K562 (cell line): ENCODE measurements at regions not wholly inside any gene's neighbourhood (a gene's known extent, or its start where the extent isn't known, plus 50 kb on each side); places are given as distances from the start of the nearest gene placed in this dataset.

Experiments used
- ATAC-seq: fragments of 200-7000 bp; cut with Tn5 transposase; 3 replicates; pipeline ENCODE4 v1.9.1; 2020; ENCODE audit warnings: moderate library complexity
- BruUV-seq: library from RNA; stranded (reverse); fragments of 400-500 nt; replicated peaks from 2 replicates; lab custom pipeline; 2021; lab: Mats Ljungman, UMichigan
- CTCF ChIA-PET: fragments of 300-600 bp; formaldehyde crosslinking; extraction: SDS; loops from one replicate; lab custom pipeline; 2021; ENCODE audit warnings: low intra/inter-chr PET ratio; lab: Yijun Ruan, JAX
- POLR2A ChIA-PET: fragments of 300-600, 350-650 bp; sonication (Branson Sonifier 250); formaldehyde crosslinking; extraction: SDS; loops from one replicate; lab custom pipeline; 2021; ENCODE audit warnings: antibody characterized with exemption, inconsistent platforms; lab: Yijun Ruan, JAX
- DNase-seq, 4 experiments: peaks; one replicate each; pipeline versions ENCODE4 v3.0.0 to v3.0.0-alpha.2; 2011 to 2018; ENCODE audit warnings: low spot score in 3 of 4, mixed read lengths in 3 of 4; ENCODE audit errors: extremely low read depth in 1 of 4
- FAIRE-seq: peaks from 2 replicates; lab custom pipeline; 2011; peaks lifted over from hg19 to GRCh38; lab: Jason Lieb, UNC
- H2AFZ ChIP-seq: 2 replicates; pipeline ENCODE4 v1.6.0; 2011; ENCODE audit warnings: low read depth, low read length, control low read depth, inconsistent platforms
- H3K27ac ChIP-seq: fragments of 200-600 bp; 3 replicates; pipeline ENCODE4 v1.8.0; 2011; ENCODE audit warnings: low read depth, mild to moderate bottlenecking, control low read depth, inconsistent platforms, low read length, moderate library complexity, mixed read lengths; ENCODE audit errors: extremely low read depth
- H3K27me3 ChIP-seq, 2 experiments: fragments of 300-600 bp in 1 of 2; 2 replicates in 1 of 2; 3 replicates in 1 of 2; pipeline versions ENCODE4 v1.6.0 to v1.8.0; 2011; ENCODE audit warnings: inconsistent platforms in 2 of 2, low read length in 2 of 2, mild to moderate bottlenecking in 1 of 2, mixed read lengths in 1 of 2, moderate library complexity in 1 of 2; ENCODE audit not compliant: control insufficient read depth in 2 of 2, insufficient read depth in 2 of 2
- H3K36me3 ChIP-seq: fragments of 300-600 bp; 3 replicates; pipeline ENCODE4 v1.8.0; 2011; ENCODE audit warnings: mild to moderate bottlenecking, low read length, inconsistent platforms; ENCODE audit not compliant: control insufficient read depth, insufficient read depth
- H3K4me1 ChIP-seq, 2 experiments: fragments of 200-600 bp in 1 of 2; replicated peaks in 1 of 2; 2 replicates in 1 of 2; 3 replicates in 1 of 2; pipeline versions ENCODE4 v1.5.1 to v1.8.0; 2011; ENCODE audit warnings: inconsistent platforms in 2 of 2, low read length in 2 of 2, mild to moderate bottlenecking in 1 of 2, mixed read lengths in 1 of 2, moderate library complexity in 1 of 2; ENCODE audit not compliant: control insufficient read depth in 2 of 2, insufficient read depth in 2 of 2
- H3K4me2 ChIP-seq: 2 replicates; pipeline ENCODE4 v1.6.1; 2011; ENCODE audit warnings: low read length, control low read depth, inconsistent platforms, mixed read lengths; ENCODE audit not compliant: insufficient read depth
- H3K4me3 ChIP-seq: fragments of 200-600 bp; sonication (generic), shearing (Covaris generic); 2 replicates; pipeline ENCODE4 v1.5.1; 2016; ENCODE audit warnings: control low read depth, inconsistent platforms
- H3K79me2 ChIP-seq: fragments of 200-600 bp; 3 replicates; pipeline ENCODE4 v1.8.0; 2011; ENCODE audit warnings: low read length, inconsistent platforms; ENCODE audit not compliant: control insufficient read depth, insufficient read depth
- H3K9ac ChIP-seq, 2 experiments: 2 replicates each; pipeline versions ENCODE4 v1.6.0 to v1.6.1; 2011; ENCODE audit warnings: low read depth in 2 of 2, low read length in 2 of 2, control low read depth in 1 of 2, inconsistent platforms in 1 of 2, mild to moderate bottlenecking in 1 of 2, mixed read lengths in 1 of 2; ENCODE audit not compliant: insufficient read depth in 1 of 2
- H3K9me1 ChIP-seq: one replicate; pipeline ENCODE4 v1.6.0; 2011; ENCODE audit warnings: inconsistent platforms, mild to moderate bottlenecking, low read length, moderate library complexity; ENCODE audit not compliant: control insufficient read depth, insufficient read depth
- H3K9me3 ChIP-seq: replicated peaks from 2 replicates; pipeline ENCODE4 v1.5.1; 2011; ENCODE audit warnings: low read depth, low read length, inconsistent platforms; ENCODE audit not compliant: control insufficient read depth, insufficient read depth
- H4K20me1 ChIP-seq: replicated peaks from 2 replicates; pipeline ENCODE4 v1.6.1; 2011; ENCODE audit warnings: low read length, inconsistent platforms, mixed read lengths; ENCODE audit not compliant: control insufficient read depth, insufficient read depth
- BRF1 ChIP-seq: IDR thresholded peaks from 3 replicates; pipeline ENCODE4 v1.6.1; 2011; ENCODE audit warnings: borderline replicate concordance, mild to moderate bottlenecking; ENCODE audit not compliant: insufficient read length; ENCODE audit errors: extremely low read depth
- FOXJ3 ChIP-seq: sonication (generic); formaldehyde crosslinking; IDR thresholded peaks from 2 replicates; pipeline ENCODE4 v1.4.0; 2020; ENCODE audit warnings: mild to moderate bottlenecking, missing genetic modification reagents
- HNRNPL ChIP-seq: fragments of 200-400 bp; formaldehyde crosslinking; IDR thresholded peaks from 2 replicates; pipeline ENCODE4 v1.6.1; 2017; ENCODE audit warnings: low read depth, mild to moderate bottlenecking, low read length
- KDM4B ChIP-seq, 2 experiments: fragments of 450-650 bp in 1 of 2; sonication (generic) in 1 of 2; IDR thresholded peaks; 2 replicates each; pipeline ENCODE4 v1.6.1; 2016 to 2017; ENCODE audit warnings: borderline replicate concordance in 2 of 2, antibody characterized with exemption in 1 of 2, low read depth in 1 of 2, mild to moderate bottlenecking in 1 of 2
- OTX1 ChIP-seq: fragments of 450-650 bp; formaldehyde crosslinking; IDR thresholded peaks from 2 replicates; pipeline ENCODE4 v1.4.0; 2022; ENCODE audit warnings: mild to moderate bottlenecking
- SLC30A9 ChIP-seq: fragments of 250-450 bp; sonication (Bioruptor Pico); IDR thresholded peaks from 2 replicates; pipeline ENCODE4 v1.8.0; 2022; ENCODE audit warnings: mild to moderate bottlenecking, moderate library complexity
- TAF9B ChIP-seq: fragments of 450-650 bp; IDR thresholded peaks from 2 replicates; pipeline ENCODE4 v1.6.1; 2018; ENCODE audit warnings: mild to moderate bottlenecking; ENCODE audit not compliant: partially characterized antibody
- ZKSCAN1 ChIP-seq: fragments of 150-350 bp; IDR thresholded peaks from 2 replicates; pipeline ENCODE4 v1.6.1; 2016; ENCODE audit warnings: low read depth, low read length
- ZNF785 ChIP-seq: fragments of 250-450 bp; sonication (Bioruptor Pico); IDR thresholded peaks from 2 replicates; pipeline ENCODE4 v1.4.0; 2020; ENCODE audit warnings: mild to moderate bottlenecking
- WGBS: fragments of 100-300 bp; shearing (Covaris generic); methylation state at CpG from one replicate; pipeline ENCODE4 v1.1.6; 2016; ENCODE audit warnings: low coverage, mixed read lengths; ENCODE audit not compliant: insufficient coverage; ENCODE audit errors: missing lambda C conversion rate; 5-methylcytosine and 5-hydroxymethylcytosine counted together
- in situ Hi-C: fragments of 300-500 bp; cut with MboI; formaldehyde crosslinking; loops from 4 replicates; pipeline ENCODE4 v1.15.0; 2018; ENCODE audit warnings: inconsistent platforms, mixed read lengths
- intact Hi-C: fragments of 100-400 bp; cut with micrococcal nuclease; formaldehyde crosslinking; loops from 2 replicates; pipeline ENCODE4 v1.14.2; 2022
- TF ChIP-seq, protein P1 (sequence below): fragments of 200-800 bp; sonication (Bioruptor generic); IDR thresholded peaks from 2 replicates; pipeline ENCODE4 v1.6.1; 2016; ENCODE audit warnings: missing genetic modification characterization, missing compliant biosample characterization
- TF ChIP-seq, protein P2 (sequence below): fragments of 250-450 bp; sonication (Bioruptor Pico); IDR thresholded peaks from 2 replicates; pipeline ENCODE4 v1.4.0; 2020; ENCODE audit warnings: mild to moderate bottlenecking, moderate library complexity
- TF ChIP-seq, protein P3 (sequence below): fragments of 450-650 bp; formaldehyde crosslinking; IDR thresholded peaks from 2 replicates; pipeline ENCODE4 v1.4.0; 2020; ENCODE audit warnings: mild to moderate bottlenecking, moderate library complexity

DNA sequence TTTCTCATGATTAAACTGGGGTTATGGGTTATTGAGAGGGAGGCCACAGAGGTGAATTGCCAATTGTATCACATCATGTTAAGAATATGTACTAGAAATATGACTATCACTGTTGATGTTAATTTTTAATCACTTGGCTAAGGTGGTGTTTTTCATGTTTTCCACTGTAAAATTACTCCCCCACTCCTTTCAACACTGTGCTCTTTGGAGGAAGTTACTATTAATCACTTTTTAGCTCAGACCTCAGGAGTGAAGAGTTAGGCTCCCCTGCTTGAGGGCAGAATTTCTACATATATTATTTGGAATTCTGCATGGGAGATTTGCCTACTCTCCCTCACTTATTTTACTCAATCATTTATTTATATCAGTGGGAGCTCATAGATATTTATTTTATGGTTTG is 76.0 kb upstream of the OSR1 start (continued):
- TF ChIP-seq, protein P1, sequence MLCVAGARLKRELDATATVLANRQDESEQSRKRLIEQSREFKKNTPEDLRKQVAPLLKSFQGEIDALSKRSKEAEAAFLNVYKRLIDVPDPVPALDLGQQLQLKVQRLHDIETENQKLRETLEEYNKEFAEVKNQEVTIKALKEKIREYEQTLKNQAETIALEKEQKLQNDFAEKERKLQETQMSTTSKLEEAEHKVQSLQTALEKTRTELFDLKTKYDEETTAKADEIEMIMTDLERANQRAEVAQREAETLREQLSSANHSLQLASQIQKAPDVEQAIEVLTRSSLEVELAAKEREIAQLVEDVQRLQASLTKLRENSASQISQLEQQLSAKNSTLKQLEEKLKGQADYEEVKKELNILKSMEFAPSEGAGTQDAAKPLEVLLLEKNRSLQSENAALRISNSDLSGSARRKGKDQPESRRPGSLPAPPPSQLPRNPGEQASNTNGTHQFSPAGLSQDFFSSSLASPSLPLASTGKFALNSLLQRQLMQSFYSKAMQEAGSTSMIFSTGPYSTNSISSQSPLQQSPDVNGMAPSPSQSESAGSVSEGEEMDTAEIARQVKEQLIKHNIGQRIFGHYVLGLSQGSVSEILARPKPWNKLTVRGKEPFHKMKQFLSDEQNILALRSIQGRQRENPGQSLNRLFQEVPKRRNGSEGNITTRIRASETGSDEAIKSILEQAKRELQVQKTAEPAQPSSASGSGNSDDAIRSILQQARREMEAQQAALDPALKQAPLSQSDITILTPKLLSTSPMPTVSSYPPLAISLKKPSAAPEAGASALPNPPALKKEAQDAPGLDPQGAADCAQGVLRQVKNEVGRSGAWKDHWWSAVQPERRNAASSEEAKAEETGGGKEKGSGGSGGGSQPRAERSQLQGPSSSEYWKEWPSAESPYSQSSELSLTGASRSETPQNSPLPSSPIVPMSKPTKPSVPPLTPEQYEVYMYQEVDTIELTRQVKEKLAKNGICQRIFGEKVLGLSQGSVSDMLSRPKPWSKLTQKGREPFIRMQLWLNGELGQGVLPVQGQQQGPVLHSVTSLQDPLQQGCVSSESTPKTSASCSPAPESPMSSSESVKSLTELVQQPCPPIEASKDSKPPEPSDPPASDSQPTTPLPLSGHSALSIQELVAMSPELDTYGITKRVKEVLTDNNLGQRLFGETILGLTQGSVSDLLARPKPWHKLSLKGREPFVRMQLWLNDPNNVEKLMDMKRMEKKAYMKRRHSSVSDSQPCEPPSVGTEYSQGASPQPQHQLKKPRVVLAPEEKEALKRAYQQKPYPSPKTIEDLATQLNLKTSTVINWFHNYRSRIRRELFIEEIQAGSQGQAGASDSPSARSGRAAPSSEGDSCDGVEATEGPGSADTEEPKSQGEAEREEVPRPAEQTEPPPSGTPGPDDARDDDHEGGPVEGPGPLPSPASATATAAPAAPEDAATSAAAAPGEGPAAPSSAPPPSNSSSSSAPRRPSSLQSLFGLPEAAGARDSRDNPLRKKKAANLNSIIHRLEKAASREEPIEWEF (CRISPR knock-in tag) = no peak
- no peak for TF ChIP-seq ZNF785 (CRISPR knock-in tag)

DNA sequence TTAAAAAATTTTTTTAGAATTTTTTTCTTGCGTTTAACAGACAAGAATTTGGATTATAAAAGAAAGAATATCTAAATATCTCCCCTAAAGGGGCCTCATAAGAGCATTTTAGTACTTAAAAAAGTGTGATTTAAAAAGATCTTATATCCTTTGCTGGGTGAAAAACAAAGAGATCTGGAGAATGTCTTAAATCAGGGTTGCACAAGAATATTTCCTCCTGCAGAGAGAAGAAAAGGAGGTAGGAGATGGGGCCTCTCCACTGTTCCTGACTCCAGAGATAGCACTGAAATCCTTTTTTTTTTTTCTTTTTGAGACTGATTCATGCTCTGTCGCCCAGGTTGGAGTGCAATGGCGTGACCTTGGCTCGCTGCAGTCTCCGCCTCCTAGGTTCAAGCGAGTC is 68.5 kb upstream of the OSR1 start:
- Histone ChIP-seq H2AFZ (no peak overlapping the region), H3K9ac (no peak overlapping the region), H4K20me1 (no peaks in the 10 kb centered on the region), H3K79me2 (no peaks in the 10 kb centered on the region), H3K4me2 (no peak overlapping the region), H3K27ac (no peak overlapping the region), H3K9me1 (no peaks in the 10 kb centered on the region), H3K27me3 (no peaks in the 10 kb centered on the region), H3K36me3 (no peaks in the 10 kb centered on the region), H3K9me3 (no peaks in the 10 kb centered on the region), H3K4me1 (no peaks in the 10 kb centered on the region), H3K4me3 (no peak overlapping the region)
- WGBS = 1% methylated on average over 6 of the region's 6 CpGs
- no peak for DNase-seq
- intact Hi-C loops = no loop called here
- ChIA-PET POLR2A (no interaction called here), CTCF (no interaction called here)
- ATAC-seq = no peak
- BruUV-seq = no TSS peak
- in situ Hi-C loops = no loop called here
- no peak for FAIRE-seq
- TF ChIP-seq, protein P2, sequence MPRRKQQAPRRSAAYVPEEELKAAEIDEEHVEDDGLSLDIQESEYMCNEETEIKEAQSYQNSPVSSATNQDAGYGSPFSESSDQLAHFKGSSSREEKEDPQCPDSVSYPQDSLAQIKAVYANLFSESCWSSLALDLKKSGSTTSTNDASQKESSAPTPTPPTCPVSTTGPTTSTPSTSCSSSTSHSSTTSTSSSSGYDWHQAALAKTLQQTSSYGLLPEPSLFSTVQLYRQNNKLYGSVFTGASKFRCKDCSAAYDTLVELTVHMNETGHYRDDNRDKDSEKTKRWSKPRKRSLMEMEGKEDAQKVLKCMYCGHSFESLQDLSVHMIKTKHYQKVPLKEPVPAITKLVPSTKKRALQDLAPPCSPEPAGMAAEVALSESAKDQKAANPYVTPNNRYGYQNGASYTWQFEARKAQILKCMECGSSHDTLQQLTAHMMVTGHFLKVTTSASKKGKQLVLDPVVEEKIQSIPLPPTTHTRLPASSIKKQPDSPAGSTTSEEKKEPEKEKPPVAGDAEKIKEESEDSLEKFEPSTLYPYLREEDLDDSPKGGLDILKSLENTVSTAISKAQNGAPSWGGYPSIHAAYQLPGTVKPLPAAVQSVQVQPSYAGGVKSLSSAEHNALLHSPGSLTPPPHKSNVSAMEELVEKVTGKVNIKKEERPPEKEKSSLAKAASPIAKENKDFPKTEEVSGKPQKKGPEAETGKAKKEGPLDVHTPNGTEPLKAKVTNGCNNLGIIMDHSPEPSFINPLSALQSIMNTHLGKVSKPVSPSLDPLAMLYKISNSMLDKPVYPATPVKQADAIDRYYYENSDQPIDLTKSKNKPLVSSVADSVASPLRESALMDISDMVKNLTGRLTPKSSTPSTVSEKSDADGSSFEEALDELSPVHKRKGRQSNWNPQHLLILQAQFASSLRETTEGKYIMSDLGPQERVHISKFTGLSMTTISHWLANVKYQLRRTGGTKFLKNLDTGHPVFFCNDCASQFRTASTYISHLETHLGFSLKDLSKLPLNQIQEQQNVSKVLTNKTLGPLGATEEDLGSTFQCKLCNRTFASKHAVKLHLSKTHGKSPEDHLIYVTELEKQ = no peak
- TF ChIP-seq ZKSCAN1 (no peak), KDM4B (IDR thresholded peaks at IDR 0.05; ENCODE audit: borderline replicate concordance in 2 of 2, low read depth in 1 of 2) (no peak), FOXJ3 (CRISPR knock-in tag) (no peak), BRF1 (no peak), HNRNPL (no peak), OTX1 (CRISPR knock-in tag) (no peak), SLC30A9 (CRISPR knock-in tag) (no peak), TAF9B (no peak)
- TF ChIP-seq, protein P3, sequence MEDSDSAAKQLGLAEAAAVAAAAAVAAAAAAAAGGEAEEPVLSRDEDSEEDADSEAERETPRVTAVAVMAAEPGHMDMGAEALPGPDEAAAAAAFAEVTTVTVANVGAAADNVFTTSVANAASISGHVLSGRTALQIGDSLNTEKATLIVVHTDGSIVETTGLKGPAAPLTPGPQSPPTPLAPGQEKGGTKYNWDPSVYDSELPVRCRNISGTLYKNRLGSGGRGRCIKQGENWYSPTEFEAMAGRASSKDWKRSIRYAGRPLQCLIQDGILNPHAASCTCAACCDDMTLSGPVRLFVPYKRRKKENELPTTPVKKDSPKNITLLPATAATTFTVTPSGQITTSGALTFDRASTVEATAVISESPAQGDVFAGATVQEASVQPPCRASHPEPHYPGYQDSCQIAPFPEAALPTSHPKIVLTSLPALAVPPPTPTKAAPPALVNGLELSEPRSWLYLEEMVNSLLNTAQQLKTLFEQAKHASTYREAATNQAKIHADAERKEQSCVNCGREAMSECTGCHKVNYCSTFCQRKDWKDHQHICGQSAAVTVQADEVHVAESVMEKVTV = no peak
